Small intestine (tissue), 7 donors: ENCODE measurements at regions not wholly inside any gene's neighbourhood (a gene's known extent, or its start where the extent isn't known, plus 50 kb on each side); places are given as distances from the start of the nearest gene placed in this dataset.

Experiments used
- DNase-seq, 2 donors: peaks; one replicate each; pipeline versions ENCODE4 v3.0.0 to v3.0.0-alpha.2; 2013
- FAIRE-seq: peaks from 2 replicates; lab custom pipeline; 2012; peaks lifted over from hg19 to GRCh38; lab: Jason Lieb, UNC
- H3K27ac ChIP-seq, 3 donors: one replicate each; pipeline ENCODE4 v1.5.1; 2013; ENCODE audit warnings: low read length in 2 of 3, mild to moderate bottlenecking in 2 of 3, control low read depth in 1 of 3, inconsistent platforms in 1 of 3, low read depth in 1 of 3, moderate library complexity in 1 of 3
- H3K27me3 ChIP-seq, 3 donors: one replicate each; pipeline ENCODE4 v1.6.1; 2013; ENCODE audit warnings: low read length in 3 of 3, inconsistent platforms in 1 of 3; ENCODE audit not compliant: control insufficient read depth in 3 of 3, insufficient read depth in 3 of 3
- H3K36me3 ChIP-seq, 3 donors: one replicate each; pipeline ENCODE4 v1.6.1; 2013; ENCODE audit warnings: low read length in 3 of 3, inconsistent platforms in 1 of 3, low read depth in 1 of 3, mild to moderate bottlenecking in 1 of 3, moderate library complexity in 1 of 3; ENCODE audit not compliant: control insufficient read depth in 3 of 3, insufficient read depth in 2 of 3
- H3K4me1 ChIP-seq, 3 donors: one replicate each; pipeline ENCODE4 v1.6.1; 2013; ENCODE audit warnings: low read length in 2 of 3, inconsistent platforms in 1 of 3, low read depth in 1 of 3, mild to moderate bottlenecking in 1 of 3, moderate library complexity in 1 of 3; ENCODE audit not compliant: control insufficient read depth in 3 of 3, insufficient read depth in 2 of 3
- H3K4me3 ChIP-seq, 3 donors: one replicate each; pipeline ENCODE4 v1.5.1; 2013; ENCODE audit warnings: low read length in 3 of 3, control low read depth in 1 of 3, inconsistent platforms in 1 of 3, low read depth in 1 of 3, mild to moderate bottlenecking in 1 of 3, moderate library complexity in 1 of 3
- H3K9me3 ChIP-seq, 2 donors: one replicate each; pipeline ENCODE4 v1.6.1; 2013; ENCODE audit warnings: low read depth in 1 of 2, low read length in 1 of 2; ENCODE audit not compliant: control insufficient read depth in 2 of 2, insufficient read depth in 1 of 2
- WGBS, 3 donors: extraction: QIAGEN DNeasy Blood & Tissue Kit; methylation state at CpG; one replicate each; pipeline ENCODE4 v1.1.7; 2013; 5-methylcytosine and 5-hydroxymethylcytosine counted together
- donor health status: healthy with polysubstance abuse.
- donor health status: control.
- donor health status: control.
- donor health status: Bipolar disorder and iron deficiency.
- donor health status: healthy.

DNA sequence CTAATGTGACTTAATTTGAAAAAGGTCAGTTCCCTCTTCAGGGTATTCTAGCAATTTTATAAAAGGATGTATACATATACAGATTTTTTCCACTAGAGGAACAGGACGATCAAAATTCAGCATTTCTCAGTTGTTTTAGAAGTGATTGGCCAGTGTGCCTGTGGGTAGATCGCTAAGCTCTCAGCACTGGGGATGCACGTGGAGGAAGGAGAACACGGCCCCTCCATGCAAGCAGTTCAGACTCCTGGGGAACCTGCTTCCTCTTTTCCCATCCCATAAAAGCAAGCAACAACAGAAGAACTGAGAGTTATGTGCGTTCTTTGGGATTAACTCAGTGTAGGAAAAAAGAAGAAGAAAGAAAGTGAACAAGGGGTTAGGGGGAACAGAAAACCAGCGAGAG lies 328.8 kb downstream of the FOXO1 start:
- DNase-seq: no peak
- FAIRE-seq: no peak
- H3K36me3 ChIP-seq: no peaks in the 10 kb centered on the region
- no peaks in the 10 kb centered on the region for H3K27me3 ChIP-seq
- H3K4me1 ChIP-seq: peaks cover 2 to 13% (median 4%) of the 10 kb centered on the region in 3 donors
- WGBS, 3 donors: 79 to 93% (median 87%) methylated on average over 6 of the region's 6 CpGs
- no peaks in the 10 kb centered on the region for H3K9me3 ChIP-seq
- no peak overlapping the region for H3K27ac ChIP-seq
- no peak overlapping the region for H3K4me3 ChIP-seq

DNA sequence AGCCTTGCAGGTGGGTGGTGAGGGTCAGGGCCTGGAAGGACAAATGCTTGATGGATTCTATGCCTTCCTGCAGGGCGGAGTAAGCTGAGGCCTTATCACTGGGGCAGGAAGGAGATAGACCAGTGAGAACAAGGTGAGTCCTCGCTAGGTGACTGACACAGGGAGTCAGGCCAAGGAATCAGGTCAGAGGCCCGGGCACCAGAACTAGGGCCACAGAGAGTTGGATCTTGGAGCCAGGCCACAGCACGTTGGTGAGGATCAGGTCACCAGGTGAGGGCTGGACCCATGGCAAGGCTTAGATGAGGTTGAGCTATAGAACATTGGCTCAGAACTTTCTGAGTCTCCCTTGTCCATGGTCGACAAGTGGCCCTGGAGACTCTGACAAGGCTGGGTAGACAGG lies 328.2 kb downstream of the FOXO1 start:
- no peak for DNase-seq
- H3K4me1 ChIP-seq: peaks cover 2 to 19% (median 4%) of the 10 kb centered on the region in 3 donors
- WGBS, 3 donors: 84 to 94% (median 90%) methylated on average over 5 of the region's 5 CpGs
- H3K9me3 ChIP-seq: no peaks in the 10 kb centered on the region
- no peak overlapping the region for H3K27ac ChIP-seq
- H3K4me3 ChIP-seq: no peak overlapping the region
- H3K27me3 ChIP-seq: no peaks in the 10 kb centered on the region
- FAIRE-seq: no peak
- H3K36me3 ChIP-seq: no peaks in the 10 kb centered on the region

DNA sequence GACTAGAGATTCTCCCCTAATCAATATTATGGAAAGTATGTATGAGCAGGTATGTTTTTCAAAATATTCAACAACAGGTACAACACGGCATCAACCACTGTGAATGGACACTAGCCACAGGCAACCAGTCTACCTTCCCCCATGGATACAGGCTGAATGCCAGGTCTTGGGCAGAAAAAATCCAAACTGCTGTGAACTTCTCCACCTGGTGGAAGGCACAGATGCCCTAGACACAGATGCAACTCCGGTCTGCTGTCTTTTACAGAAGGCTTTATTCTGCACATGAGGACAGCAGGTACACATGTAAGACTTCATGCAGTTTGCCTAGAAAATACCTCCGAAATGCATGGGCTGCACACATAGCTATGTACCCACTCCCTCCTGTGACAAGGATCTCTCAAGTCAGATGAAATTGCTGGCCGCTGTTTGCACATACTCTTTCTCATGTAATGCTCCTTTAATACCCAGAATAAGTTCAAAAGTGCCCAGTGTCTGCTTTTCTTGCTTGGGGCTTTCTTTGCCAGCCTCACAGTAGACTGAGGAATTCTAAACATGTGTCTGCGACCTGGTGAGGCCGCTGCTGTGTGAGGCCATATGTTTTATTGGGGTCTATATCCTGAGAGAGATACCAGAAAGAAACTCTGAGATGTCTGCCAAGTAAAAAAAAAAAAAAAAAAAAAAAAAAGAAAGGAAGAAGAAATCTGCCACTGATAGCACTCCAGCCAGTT lies 325.9 kb downstream of the FOXO1 start:
- Histone ChIP-seq H3K27ac (no peak overlapping the region), H3K36me3 (no peaks in the 10 kb centered on the region), H3K27me3 (no peaks in the 10 kb centered on the region), H3K4me1 (peaks cover 8 to 30% (median 10%) of the 10 kb centered on the region in 3 donors), H3K4me3 (no peak overlapping the region), H3K9me3 (no peaks in the 10 kb centered on the region)
- 62 to 73% (median 66%) methylated on average over 6 of the region's 6 CpGs for WGBS, 3 donors
- DNase-seq (peak in 1 of 2 donors; percentile 21), FAIRE-seq (no peak)

DNA sequence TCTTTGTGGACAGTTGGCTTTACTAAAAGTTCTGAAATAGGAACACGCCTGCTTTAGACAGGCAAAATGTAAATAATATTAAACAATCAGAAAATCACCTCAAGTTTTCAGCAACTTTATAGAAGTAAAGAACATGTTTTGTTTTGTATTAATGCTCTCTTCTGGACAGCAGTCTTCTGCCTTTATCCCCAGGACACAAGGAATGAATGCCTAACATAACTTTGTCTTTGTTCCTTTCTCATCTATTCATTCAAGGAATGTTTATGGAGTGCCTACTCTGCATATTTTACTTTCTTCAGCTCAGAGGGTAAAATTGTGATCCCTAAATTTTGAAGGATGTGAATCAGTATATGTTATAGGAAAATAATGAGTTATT lies 325.4 kb downstream of the FOXO1 start:
- DNase-seq: no peak
- Histone ChIP-seq H3K4me1 (peaks cover 12 to 29% (median 12%) of the 10 kb centered on the region in 3 donors), H3K36me3 (no peaks in the 10 kb centered on the region), H3K9me3 (no peaks in the 10 kb centered on the region), H3K27ac (no peak overlapping the region), H3K27me3 (no peaks in the 10 kb centered on the region), H3K4me3 (no peak overlapping the region)
- WGBS, 3 donors: 70 to 85% (median 77%) methylated on average over 1 of the region's 1 CpG
- FAIRE-seq: no peak

DNA sequence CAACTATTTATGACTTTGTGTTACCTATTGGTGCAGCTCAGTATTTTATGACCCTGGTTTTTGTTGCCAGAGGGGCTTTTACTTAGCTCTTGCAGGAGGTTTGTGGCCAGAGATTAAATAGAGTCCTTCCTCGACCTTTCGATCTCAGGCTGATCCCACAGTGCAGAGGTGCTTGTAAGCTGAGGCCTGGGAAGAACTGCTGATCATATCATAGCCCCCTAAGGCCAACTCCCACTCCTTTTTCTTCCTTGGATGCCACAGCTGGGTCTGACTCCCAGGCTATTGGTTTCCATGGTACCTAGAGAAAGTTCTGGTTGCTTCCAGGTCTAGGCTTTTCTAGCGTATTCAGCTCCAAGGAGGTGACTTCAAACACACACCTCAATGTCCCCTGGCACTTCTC lies 324.9 kb downstream of the FOXO1 start:
- H3K9me3 ChIP-seq: no peaks in the 10 kb centered on the region
- 92 to 96% (median 95%) methylated on average over 3 of the region's 3 CpGs for WGBS, 3 donors
- no peaks in the 10 kb centered on the region for H3K27me3 ChIP-seq
- FAIRE-seq (no peak), DNase-seq (no peak)
- no peaks in the 10 kb centered on the region for H3K36me3 ChIP-seq
- H3K4me3 ChIP-seq: no peak overlapping the region
- peaks cover 12 to 28% (median 14%) of the 10 kb centered on the region in 3 donors for H3K4me1 ChIP-seq
- no peak overlapping the region for H3K27ac ChIP-seq

DNA sequence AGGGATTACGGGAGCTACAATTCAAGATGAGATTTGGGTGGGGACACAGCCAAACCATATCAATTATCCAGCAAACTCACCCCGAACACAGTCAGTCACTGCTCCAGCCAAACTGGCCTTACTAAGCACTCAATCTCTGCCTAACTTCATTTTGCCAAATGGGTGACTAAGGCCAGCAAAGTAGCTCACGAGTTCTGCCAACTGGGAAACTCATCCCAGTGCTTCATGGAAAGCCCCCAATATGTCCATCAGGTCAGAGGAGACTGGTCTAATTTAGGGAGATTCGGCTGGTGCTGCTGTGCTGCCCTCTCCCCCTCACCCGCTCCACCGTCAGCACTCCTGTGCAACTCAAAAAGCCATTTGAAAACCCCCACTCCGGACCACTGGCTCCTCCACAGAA lies 324.0 kb downstream of the FOXO1 start:
- WGBS, 3 donors: 70 to 93% (median 87%) methylated on average over 7 of the region's 7 CpGs
- Histone ChIP-seq H3K36me3 (no peaks in the 10 kb centered on the region), H3K27me3 (no peaks in the 10 kb centered on the region), H3K4me1 (peaks cover 10 to 25% (median 10%) of the 10 kb centered on the region in 3 donors), H3K9me3 (no peaks in the 10 kb centered on the region), H3K4me3 (no peak overlapping the region), H3K27ac (no peak overlapping the region)
- no peak for FAIRE-seq
- no peak for DNase-seq

DNA sequence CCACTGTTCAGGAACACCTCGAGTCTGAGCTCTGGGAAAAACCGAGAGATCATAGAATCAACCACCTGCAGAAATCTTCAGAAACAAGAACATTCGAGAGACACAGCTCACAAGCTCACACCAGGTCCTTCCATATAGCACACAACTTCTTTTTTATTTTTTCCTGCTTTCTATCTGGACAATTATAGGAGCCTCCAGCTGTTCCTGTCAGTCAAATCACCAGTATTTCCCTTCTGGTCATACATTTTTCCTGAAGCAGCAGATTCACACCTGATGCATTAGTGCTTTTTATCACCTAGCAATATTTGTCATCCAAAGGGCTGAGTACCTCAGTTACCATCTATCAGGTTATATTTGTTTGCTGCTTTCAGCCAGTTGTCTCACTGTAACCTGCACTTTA lies 323.5 kb downstream of the FOXO1 start:
- no peaks in the 10 kb centered on the region for H3K9me3 ChIP-seq
- peaks cover 10 to 25% (median 10%) of the 10 kb centered on the region in 3 donors for H3K4me1 ChIP-seq
- WGBS, 3 donors: 73 to 84% (median 84%) methylated on average over 3 of the region's 3 CpGs
- no peak overlapping the region for H3K4me3 ChIP-seq
- no peaks in the 10 kb centered on the region for H3K36me3 ChIP-seq
- FAIRE-seq (no peak), DNase-seq (no peak)
- no peak overlapping the region for H3K27ac ChIP-seq
- H3K27me3 ChIP-seq: no peaks in the 10 kb centered on the region

DNA sequence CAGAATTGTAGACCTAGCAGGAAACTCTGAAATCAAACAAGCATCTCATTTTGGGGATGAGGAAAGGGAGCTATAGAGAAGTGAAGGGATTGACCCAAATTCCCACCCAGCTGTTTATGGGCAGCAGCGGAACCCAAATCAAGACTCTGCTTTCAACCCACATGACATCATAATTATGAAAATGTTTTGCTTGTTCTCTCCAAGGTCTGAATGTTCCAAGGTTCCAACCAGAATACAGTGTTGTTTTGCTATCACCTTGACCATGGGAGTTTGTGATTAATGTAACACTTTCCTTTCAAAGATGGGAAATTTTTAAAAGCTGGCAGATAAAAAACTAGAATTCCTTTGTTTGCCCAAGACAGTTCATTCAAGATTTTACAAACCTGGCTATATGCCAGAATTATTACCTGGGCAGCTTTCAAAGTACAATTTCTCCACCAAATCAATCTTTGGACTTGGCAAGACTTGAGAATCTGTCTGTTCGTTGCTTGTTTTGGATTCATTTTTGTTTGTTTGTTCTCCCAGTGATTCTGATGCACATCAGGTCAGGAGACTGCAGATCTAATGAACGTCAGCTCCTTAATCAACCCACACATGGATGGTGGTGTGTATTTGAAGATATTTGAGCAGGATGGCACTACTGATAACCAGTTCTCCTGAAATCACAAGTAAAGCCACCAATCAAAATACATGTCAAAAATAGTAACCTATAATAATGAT lies 322.7 kb downstream of the FOXO1 start:
- no peak overlapping the region for H3K27ac ChIP-seq
- no peak for FAIRE-seq
- H3K36me3 ChIP-seq: no peaks in the 10 kb centered on the region
- H3K4me3 ChIP-seq: no peak overlapping the region
- 13 to 63% (median 43%) methylated on average over 3 of the region's 3 CpGs for WGBS, 3 donors
- peaks cover 10 to 25% (median 10%) of the 10 kb centered on the region in 3 donors for H3K4me1 ChIP-seq
- no peaks in the 10 kb centered on the region for H3K9me3 ChIP-seq
- DNase-seq: peak; percentile 44 to 68
- H3K27me3 ChIP-seq: no peaks in the 10 kb centered on the region
